K562 (cell line): ENCODE measurements at regions not wholly inside any gene's neighbourhood (a gene's known extent, or its start where the extent isn't known, plus 50 kb on each side); places are given as distances from the start of the nearest gene placed in this dataset.

Experiments used
- ATAC-seq: fragments of 200-7000 bp; cut with Tn5 transposase; 3 replicates; pipeline ENCODE4 v1.9.1; 2020; ENCODE audit warnings: moderate library complexity
- BruUV-seq: library from RNA; stranded (reverse); fragments of 400-500 nt; replicated peaks from 2 replicates; lab custom pipeline; 2021; lab: Mats Ljungman, UMichigan
- CTCF ChIA-PET: fragments of 300-600 bp; formaldehyde crosslinking; extraction: SDS; loops from one replicate; lab custom pipeline; 2021; ENCODE audit warnings: low intra/inter-chr PET ratio; lab: Yijun Ruan, JAX
- POLR2A ChIA-PET: fragments of 300-600, 350-650 bp; sonication (Branson Sonifier 250); formaldehyde crosslinking; extraction: SDS; loops from one replicate; lab custom pipeline; 2021; ENCODE audit warnings: antibody characterized with exemption, inconsistent platforms; lab: Yijun Ruan, JAX
- DNase-seq, 4 experiments: peaks; one replicate each; pipeline versions ENCODE4 v3.0.0 to v3.0.0-alpha.2; 2011 to 2018; ENCODE audit warnings: low spot score in 3 of 4, mixed read lengths in 3 of 4; ENCODE audit errors: extremely low read depth in 1 of 4
- FAIRE-seq: peaks from 2 replicates; lab custom pipeline; 2011; peaks lifted over from hg19 to GRCh38; lab: Jason Lieb, UNC
- H2AFZ ChIP-seq: 2 replicates; pipeline ENCODE4 v1.6.0; 2011; ENCODE audit warnings: low read depth, low read length, control low read depth, inconsistent platforms
- H3K27ac ChIP-seq: fragments of 200-600 bp; 3 replicates; pipeline ENCODE4 v1.8.0; 2011; ENCODE audit warnings: low read depth, mild to moderate bottlenecking, control low read depth, inconsistent platforms, low read length, moderate library complexity, mixed read lengths; ENCODE audit errors: extremely low read depth
- H3K27me3 ChIP-seq, 2 experiments: fragments of 300-600 bp in 1 of 2; 2 replicates in 1 of 2; 3 replicates in 1 of 2; pipeline versions ENCODE4 v1.6.0 to v1.8.0; 2011; ENCODE audit warnings: inconsistent platforms in 2 of 2, low read length in 2 of 2, mild to moderate bottlenecking in 1 of 2, mixed read lengths in 1 of 2, moderate library complexity in 1 of 2; ENCODE audit not compliant: control insufficient read depth in 2 of 2, insufficient read depth in 2 of 2
- H3K36me3 ChIP-seq: fragments of 300-600 bp; 3 replicates; pipeline ENCODE4 v1.8.0; 2011; ENCODE audit warnings: mild to moderate bottlenecking, low read length, inconsistent platforms; ENCODE audit not compliant: control insufficient read depth, insufficient read depth
- H3K4me1 ChIP-seq, 2 experiments: fragments of 200-600 bp in 1 of 2; replicated peaks in 1 of 2; 2 replicates in 1 of 2; 3 replicates in 1 of 2; pipeline versions ENCODE4 v1.5.1 to v1.8.0; 2011; ENCODE audit warnings: inconsistent platforms in 2 of 2, low read length in 2 of 2, mild to moderate bottlenecking in 1 of 2, mixed read lengths in 1 of 2, moderate library complexity in 1 of 2; ENCODE audit not compliant: control insufficient read depth in 2 of 2, insufficient read depth in 2 of 2
- H3K4me2 ChIP-seq: 2 replicates; pipeline ENCODE4 v1.6.1; 2011; ENCODE audit warnings: low read length, control low read depth, inconsistent platforms, mixed read lengths; ENCODE audit not compliant: insufficient read depth
- H3K4me3 ChIP-seq: fragments of 200-600 bp; sonication (generic), shearing (Covaris generic); 2 replicates; pipeline ENCODE4 v1.5.1; 2016; ENCODE audit warnings: control low read depth, inconsistent platforms
- H3K79me2 ChIP-seq: fragments of 200-600 bp; 3 replicates; pipeline ENCODE4 v1.8.0; 2011; ENCODE audit warnings: low read length, inconsistent platforms; ENCODE audit not compliant: control insufficient read depth, insufficient read depth
- H3K9ac ChIP-seq, 2 experiments: 2 replicates each; pipeline versions ENCODE4 v1.6.0 to v1.6.1; 2011; ENCODE audit warnings: low read depth in 2 of 2, low read length in 2 of 2, control low read depth in 1 of 2, inconsistent platforms in 1 of 2, mild to moderate bottlenecking in 1 of 2, mixed read lengths in 1 of 2; ENCODE audit not compliant: insufficient read depth in 1 of 2
- H3K9me1 ChIP-seq: one replicate; pipeline ENCODE4 v1.6.0; 2011; ENCODE audit warnings: inconsistent platforms, mild to moderate bottlenecking, low read length, moderate library complexity; ENCODE audit not compliant: control insufficient read depth, insufficient read depth
- H3K9me3 ChIP-seq: replicated peaks from 2 replicates; pipeline ENCODE4 v1.5.1; 2011; ENCODE audit warnings: low read depth, low read length, inconsistent platforms; ENCODE audit not compliant: control insufficient read depth, insufficient read depth
- H4K20me1 ChIP-seq: replicated peaks from 2 replicates; pipeline ENCODE4 v1.6.1; 2011; ENCODE audit warnings: low read length, inconsistent platforms, mixed read lengths; ENCODE audit not compliant: control insufficient read depth, insufficient read depth
- ARID1B ChIP-seq: fragments of 450-650 bp; IDR thresholded peaks from 2 replicates; pipeline ENCODE4 v1.6.1; 2016; ENCODE audit warnings: antibody characterized with exemption, mild to moderate bottlenecking, inconsistent platforms
- EGR1 ChIP-seq: fragments of 450-650 bp; conservative IDR thresholded peaks from 2 replicates; pipeline ENCODE4 v1.6.1; 2017; ENCODE audit warnings: mild to moderate bottlenecking
- FOSL1 ChIP-seq: fragments of 200-800 bp; sonication (Bioruptor generic); conservative IDR thresholded peaks from 2 replicates; pipeline ENCODE4 v1.6.1; 2016; ENCODE audit warnings: missing genetic modification characterization, missing compliant biosample characterization
- NR2C1 ChIP-seq, 2 experiments: fragments of 450-650 bp; IDR thresholded peaks; 2 replicates each; pipeline ENCODE4 v1.6.1; 2017; ENCODE audit warnings: mild to moderate bottlenecking in 2 of 2, antibody characterized with exemption in 1 of 2, inconsistent platforms in 1 of 2, missing compliant biosample characterization in 1 of 2, missing genetic modification characterization in 1 of 2
- SMARCA4 ChIP-seq: fragments of 450-650 bp; IDR thresholded peaks from 2 replicates; pipeline ENCODE4 v1.6.1; 2016
- ZNF124 ChIP-seq: sonication (generic); formaldehyde crosslinking; IDR thresholded peaks from 2 replicates; pipeline ENCODE4 v1.8.1; 2022; ENCODE audit warnings: missing genetic modification reagents
- WGBS: fragments of 100-300 bp; shearing (Covaris generic); methylation state at CpG from one replicate; pipeline ENCODE4 v1.1.6; 2016; ENCODE audit warnings: low coverage, mixed read lengths; ENCODE audit not compliant: insufficient coverage; ENCODE audit errors: missing lambda C conversion rate; 5-methylcytosine and 5-hydroxymethylcytosine counted together
- in situ Hi-C: fragments of 300-500 bp; cut with MboI; formaldehyde crosslinking; loops from 4 replicates; pipeline ENCODE4 v1.15.0; 2018; ENCODE audit warnings: inconsistent platforms, mixed read lengths
- intact Hi-C: fragments of 100-400 bp; cut with micrococcal nuclease; formaldehyde crosslinking; loops from 2 replicates; pipeline ENCODE4 v1.14.2; 2022
- TF ChIP-seq, protein P1 (sequence below): sonication (generic); formaldehyde crosslinking; IDR thresholded peaks from 2 replicates; pipeline ENCODE4 v1.8.0; 2022; ENCODE audit warnings: mild to moderate bottlenecking, low read depth, missing genetic modification reagents

DNA sequence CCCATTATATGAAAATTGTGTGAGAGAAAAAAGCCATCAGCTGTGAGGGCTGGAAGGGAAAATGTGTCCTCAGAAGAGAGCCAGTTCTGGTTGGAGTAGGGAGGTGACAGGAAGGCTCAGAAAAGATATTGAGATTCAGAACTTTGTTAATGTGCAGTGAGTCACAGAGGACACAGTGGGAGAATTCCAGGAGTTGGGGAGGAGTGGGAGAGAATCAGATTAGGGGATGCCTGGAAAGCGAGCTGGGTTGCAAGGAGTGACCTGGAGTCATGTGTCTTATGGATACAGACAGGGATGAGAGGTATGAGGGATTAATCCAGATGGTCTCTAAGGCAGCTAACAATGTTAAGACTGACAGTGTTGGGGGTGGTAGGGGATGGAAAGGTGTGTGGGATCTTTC lies 67.5 kb downstream of the CHST2 start:
- H2AFZ ChIP-seq, result 0 out of 2 replicates have a peak overlapping the region, but pooled peaks have one; percentile 11
- ChIA-PET CTCF (no interaction called here), POLR2A (interaction anchor here (0.6 to 1.1 kb wide), 2 partner anchors 9 to 16 kb away, joined by 3 to 5 read pairs; no protein-coding TSS in a partner anchor)
- no peak overlapping the region for H3K27ac ChIP-seq
- H4K20me1 ChIP-seq, result no peaks in the 10 kb centered on the region
- intact Hi-C loops (no loop called here), in situ Hi-C loops (no loop called here)
- H3K9me3 ChIP-seq, result no peaks in the 10 kb centered on the region
- peak; percentile 40; the same call in 1 of the 2 replicates for TF ChIP-seq SMARCA4
- TF ChIP-seq, protein P1, sequence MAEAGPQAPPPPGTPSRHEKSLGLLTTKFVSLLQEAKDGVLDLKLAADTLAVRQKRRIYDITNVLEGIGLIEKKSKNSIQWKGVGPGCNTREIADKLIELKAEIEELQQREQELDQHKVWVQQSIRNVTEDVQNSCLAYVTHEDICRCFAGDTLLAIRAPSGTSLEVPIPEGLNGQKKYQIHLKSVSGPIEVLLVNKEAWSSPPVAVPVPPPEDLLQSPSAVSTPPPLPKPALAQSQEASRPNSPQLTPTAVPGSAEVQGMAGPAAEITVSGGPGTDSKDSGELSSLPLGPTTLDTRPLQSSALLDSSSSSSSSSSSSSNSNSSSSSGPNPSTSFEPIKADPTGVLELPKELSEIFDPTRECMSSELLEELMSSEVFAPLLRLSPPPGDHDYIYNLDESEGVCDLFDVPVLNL (CRISPR knock-in tag), result no peak
- TF ChIP-seq EGR1, result peak; percentile 58
- no peak for TF ChIP-seq NR2C1 (IDR thresholded peaks at IDR 0.05)
- TF ChIP-seq NR2C1 (tag; IDR thresholded peaks at IDR 0.05), result no peak
- 0 out of 2 replicates have a peak, but pooled peaks have one; percentile 28 for TF ChIP-seq FOSL1 (tag)
- 0 out of 2 replicates have a peak, but pooled peaks have one; percentile 33 for TF ChIP-seq ARID1B
- TF ChIP-seq ZNF124 (CRISPR knock-in tag), result no peak
- BruUV-seq, result no TSS peak
- H3K4me3 ChIP-seq, result no peak overlapping the region
- ATAC-seq, result no peak
- H3K27me3 ChIP-seq, result no peaks in the 10 kb centered on the region
- no peaks in the 10 kb centered on the region for H3K36me3 ChIP-seq
- peaks cover 9 to 51% of the 10 kb centered on the region in 2 experiments for H3K4me1 ChIP-seq
- no peaks in the 10 kb centered on the region for H3K9me1 ChIP-seq
- no peak overlapping the region for H3K4me2 ChIP-seq
- WGBS, result 20% methylated on average over 1 of the region's 1 CpG
- no peak for FAIRE-seq
- no peak for DNase-seq
- no peaks in the 10 kb centered on the region for H3K79me2 ChIP-seq
- no peak overlapping the region; a peak in 1 of 4 replicates for H3K9ac ChIP-seq
